GM21360 (cell line): ENCODE measurements at regions not wholly inside any gene's neighbourhood (a gene's known extent, or its start where the extent isn't known, plus 50 kb on each side); places are given as distances from the start of the nearest gene placed in this dataset.
"Not testable (repeated sequence)": the region's sequence is repeated elsewhere in the genome, so short reads cannot be mapped to it uniquely, and the experiment has no call there.

Experiments
- ATAC-seq: cut with Tn5 transposase; IDR thresholded peaks from one replicate; pipeline ENCODE4 v1.9.1; 2021; ENCODE audit warnings: mild to moderate bottlenecking, moderate library complexity; ENCODE audit not compliant: unreplicated experiment

DNA sequence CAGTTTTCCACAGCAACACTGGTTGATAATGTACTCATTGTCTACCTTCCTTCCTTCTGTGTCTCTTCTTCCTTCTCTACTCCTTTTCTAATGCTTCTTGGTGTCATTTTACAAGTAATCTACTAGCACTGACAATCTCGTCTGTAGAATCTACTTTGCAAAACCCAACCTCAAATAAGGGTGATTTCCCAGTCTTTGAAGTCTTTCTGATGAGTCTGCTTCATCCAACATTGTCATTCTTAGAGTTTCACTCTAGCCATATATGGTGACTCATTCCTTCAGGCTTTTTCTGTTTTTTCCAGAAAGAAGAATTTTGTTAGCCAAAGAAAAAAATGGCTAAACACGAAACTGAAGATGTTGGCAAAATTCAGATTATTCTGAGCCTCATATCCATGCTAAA is 288.7 kb downstream of the MBD2 start:
- no peak for ATAC-seq

- ATAC-seq: no peak
Measured at GRCh38 chr18:53935399-53935798, 289.1 kb downstream of the MBD2 start.

GRCh38 chr18:53920312-53921075 is 304.0 kb downstream of the MBD2 start:
- ATAC-seq: no peak

- ATAC-seq: no peak
Measured at GRCh38 chr18:53918091-53918490, 306.4 kb downstream of the MBD2 start.

DNA sequence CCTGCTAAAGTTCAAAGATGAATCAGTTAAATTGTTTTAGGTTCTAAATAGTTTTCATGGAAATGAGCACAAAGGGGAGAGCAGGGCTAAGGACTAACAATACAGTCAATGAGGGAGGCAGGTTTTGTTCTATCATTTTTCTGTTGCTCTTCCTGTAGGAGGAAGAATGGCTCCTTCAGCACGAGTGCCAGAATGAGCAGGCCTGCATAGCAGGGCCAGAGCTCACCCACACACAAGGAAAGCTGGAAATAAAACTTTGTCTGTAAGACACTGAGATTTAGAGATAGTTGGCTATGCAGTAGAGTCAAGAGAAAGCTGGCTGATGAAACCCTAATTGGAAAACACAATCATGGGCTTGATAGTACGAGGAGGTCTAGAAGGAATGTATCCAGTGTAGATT is 313.3 kb downstream of the MBD2 start:
- no peak for ATAC-seq

- ATAC-seq: peak; percentile 65
Measured at GRCh38 chr18:53909668-53910067, 314.8 kb downstream of the MBD2 start.

GRCh38 chr18:53907921-53908320 is 316.5 kb downstream of the MBD2 start:
- no peak for ATAC-seq

DNA sequence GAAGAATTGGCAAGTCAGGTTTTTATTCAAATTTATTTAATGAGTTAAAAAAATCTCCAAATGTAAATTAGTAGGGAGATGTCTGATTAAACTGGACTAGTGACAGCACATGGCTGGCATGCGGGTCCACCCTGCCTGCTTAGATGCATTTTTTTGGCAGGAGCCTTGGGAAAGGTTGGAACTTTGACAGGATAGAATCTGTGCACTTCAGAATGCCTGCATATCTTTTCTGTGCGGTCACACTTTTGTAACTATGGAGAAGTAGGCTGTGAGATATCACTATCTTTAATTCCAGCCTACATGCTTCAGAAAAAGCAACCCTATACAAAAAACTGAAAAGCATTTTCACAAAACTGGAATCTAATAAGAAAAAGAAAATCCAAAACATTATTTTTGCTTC is 317.8 kb downstream of the MBD2 start:
- no peak for ATAC-seq

- ATAC-seq: no peak
Measured at GRCh38 chr18:53894675-53895442, 329.6 kb downstream of the MBD2 start.

DNA sequence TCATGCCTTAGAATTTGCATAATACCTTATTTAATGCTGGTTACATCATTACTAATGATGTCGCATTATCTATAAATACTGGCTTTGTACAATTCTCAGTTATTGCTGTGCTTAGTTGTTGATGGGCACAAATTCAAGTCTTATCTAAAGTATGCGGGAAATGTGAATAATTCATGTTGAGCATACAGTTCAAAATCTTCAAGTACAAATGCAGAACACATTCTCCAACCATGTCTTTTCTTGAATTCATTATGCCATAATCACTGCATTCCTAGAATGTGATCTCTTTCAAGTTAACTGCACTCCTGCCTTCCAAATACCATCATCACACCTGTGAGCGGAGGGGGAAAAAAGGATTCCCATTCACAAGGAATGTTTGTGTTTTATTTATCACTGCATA is 337.0 kb downstream of the MBD2 start:
- no peak for ATAC-seq

DNA sequence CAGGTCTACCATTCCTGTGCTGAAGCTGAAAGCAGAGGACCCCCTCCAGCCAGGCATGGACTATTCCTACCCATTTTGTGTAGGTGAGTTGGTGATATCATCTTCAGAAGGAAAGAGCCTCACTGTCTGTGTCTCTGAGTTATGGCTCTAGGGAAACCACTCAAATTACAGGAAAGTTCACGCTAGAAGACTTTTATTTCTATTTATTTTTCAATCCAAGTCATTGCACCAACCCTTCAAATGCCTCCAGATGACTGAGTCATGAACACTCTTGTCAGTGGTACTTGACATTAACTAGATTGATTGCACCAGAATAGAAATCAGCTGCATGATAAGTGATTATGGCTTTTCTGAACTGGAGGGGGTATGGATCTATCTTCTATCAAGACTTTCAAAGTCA is 338.4 kb downstream of the MBD2 start:
- ATAC-seq: no peak

DNA sequence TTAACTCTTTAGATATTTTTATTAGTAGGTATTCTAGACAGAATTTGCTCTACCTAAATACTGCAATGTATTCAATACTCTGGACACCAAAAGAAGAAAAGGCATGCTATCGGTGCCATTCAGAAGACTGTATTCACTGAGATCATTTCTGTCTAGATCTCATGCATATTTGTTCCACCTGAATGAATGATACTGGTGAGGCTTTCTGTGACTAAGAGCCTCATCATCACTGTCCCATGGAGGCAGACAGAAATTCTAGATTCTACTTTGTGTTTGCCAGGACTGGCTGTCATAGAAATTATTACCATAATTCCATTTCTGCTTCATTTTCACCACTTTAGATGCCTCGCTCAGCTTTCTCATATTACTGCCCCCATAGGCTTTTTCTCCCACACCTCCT is 340.7 kb downstream of the MBD2 start:
- ATAC-seq: no peak

DNA sequence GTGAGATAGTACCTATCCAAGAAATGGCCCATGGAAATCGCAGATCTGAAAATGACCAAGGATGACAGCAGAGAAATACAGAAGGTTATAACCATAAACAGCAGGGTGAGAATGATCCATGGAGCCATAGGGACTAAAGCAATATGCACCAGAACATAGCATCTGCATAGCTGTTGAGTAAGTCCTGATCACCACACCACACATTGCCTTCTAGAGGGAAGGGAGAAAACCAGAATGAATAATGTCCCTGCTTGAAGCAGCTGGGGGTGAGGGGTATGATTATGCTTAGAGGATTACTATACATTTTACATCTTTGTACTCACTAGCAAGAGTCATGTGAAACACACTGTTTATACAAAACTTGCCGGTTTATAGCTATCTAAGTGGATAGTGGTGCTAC is 350.4 kb downstream of the MBD2 start:
- ATAC-seq: no peak

GRCh38 chr18:53864770-53865169 is 359.7 kb downstream of the MBD2 start:
- ATAC-seq: no peak

DNA sequence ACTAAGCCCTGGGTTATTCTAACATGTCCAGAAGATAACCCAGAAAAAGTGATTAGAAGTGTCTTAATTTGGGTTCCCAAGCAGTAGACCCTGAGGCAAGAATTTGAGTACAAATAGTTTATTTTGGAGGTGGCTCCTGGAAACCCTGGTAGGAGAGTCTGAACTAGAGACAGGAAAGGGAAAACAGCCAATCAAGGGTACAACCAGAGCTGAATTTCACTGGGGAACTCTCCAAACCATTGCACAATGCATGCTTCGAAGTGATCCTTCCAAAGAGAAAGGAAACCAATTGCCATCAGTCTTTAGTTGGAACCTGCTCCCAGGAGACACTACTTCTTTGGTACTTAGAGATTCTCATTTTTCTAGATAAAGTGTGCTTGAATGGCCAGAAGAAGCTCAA is 361.5 kb downstream of the MBD2 start:
- ATAC-seq: no peak

DNA sequence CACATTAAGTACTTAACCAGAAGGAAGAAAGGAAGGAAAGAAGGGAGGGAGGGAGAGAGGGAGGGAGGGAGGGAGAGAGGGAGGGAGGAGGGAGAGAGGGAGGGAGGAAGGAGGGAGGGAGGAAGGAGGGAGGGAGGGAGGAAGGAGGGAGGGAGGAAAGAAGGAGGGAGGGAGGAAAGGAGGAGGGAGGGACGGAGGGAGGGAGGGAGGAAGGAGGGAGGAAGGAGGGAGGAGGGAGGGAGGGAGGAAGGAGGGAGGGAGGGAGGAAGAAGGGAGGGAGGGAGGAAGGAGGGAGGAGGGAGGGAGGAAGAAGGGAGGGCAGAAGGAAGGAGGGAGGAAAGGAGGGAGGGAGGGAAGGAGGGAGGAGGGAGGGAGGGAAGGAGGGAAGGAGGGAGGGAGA is 363.3 kb downstream of the MBD2 start:
- ATAC-seq: no peak

- no peak for ATAC-seq
Measured at GRCh38 chr18:53859764-53860163, 364.7 kb downstream of the MBD2 start.

GRCh38 chr18:53850902-53851301 is 373.6 kb downstream of the MBD2 start:
- ATAC-seq: no peak

- ATAC-seq: no peak
Measured at GRCh38 chr18:53843763-53844162, 380.7 kb downstream of the MBD2 start.

DNA sequence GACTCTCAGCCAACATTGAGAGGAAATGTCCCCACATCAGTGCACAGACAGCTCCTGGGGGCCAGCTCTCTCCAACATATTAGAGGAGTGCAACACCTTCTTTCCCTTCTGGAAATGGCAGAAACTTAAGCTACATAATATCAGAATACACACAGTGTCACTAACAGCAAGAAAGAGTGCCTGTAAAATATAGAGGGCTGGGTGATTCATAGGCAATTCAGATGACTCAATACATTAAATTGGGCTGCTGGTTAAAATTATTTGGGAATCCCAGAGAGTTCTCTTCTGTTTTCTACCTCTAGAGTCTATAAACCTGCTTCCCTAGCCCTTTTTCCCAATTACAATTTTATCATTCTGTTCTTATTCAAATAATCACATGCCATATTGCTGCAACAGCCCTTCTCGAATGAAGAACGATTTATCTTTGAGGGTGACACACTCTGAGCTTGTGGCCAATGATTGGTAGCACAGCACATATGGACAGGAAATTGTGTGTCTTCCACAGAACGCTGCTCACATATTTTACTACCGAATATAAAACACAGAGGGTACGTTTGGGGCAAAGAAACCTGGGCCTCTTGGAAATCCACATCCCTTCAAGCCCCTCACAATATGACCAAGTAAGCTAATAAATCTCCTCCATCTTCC is 381.2 kb downstream of the MBD2 start:
- no peak for ATAC-seq

- ATAC-seq: no peak
Measured at GRCh38 chr18:53838746-53839145, 385.7 kb downstream of the MBD2 start.

GRCh38 chr18:53821141-53821540 is 403.3 kb downstream of the MBD2 start:
- not testable (repeated sequence) for ATAC-seq
